ENCODE measurements at regions not wholly inside any gene's neighbourhood (a gene's known extent, or its start where the extent isn't known, plus 50 kb on each side); places are given as distances from the start of the nearest gene placed in this dataset.

GRCh38 chr1:223014142-223014873 is 128.7 kb downstream of the TLR5 start:
- no peak for TF ChIP-seq CTCF (IDR thresholded peaks at IDR 0.05)
- TF ChIP-seq POLR2AphosphoS5 (IDR thresholded peaks at IDR 0.05; ENCODE audit: low read depth, low read length), result no peak
- TF ChIP-seq TEAD4 (IDR thresholded peaks at IDR 0.05; ENCODE audit: borderline replicate concordance, insufficient read depth), result no peak
- TF ChIP-seq NRF1 (IDR thresholded peaks at IDR 0.05; ENCODE audit: low read depth, low read length), result no peak
- no peak for TF ChIP-seq ZBTB33 (IDR thresholded peaks at IDR 0.05; ENCODE audit: borderline replicate concordance, low read depth)
- TF ChIP-seq RFX5 (IDR thresholded peaks at IDR 0.05; ENCODE audit: low read length), result no peak
- TF ChIP-seq EZH2phosphoT487 (IDR thresholded peaks at IDR 0.05; ENCODE audit: borderline replicate concordance, low read depth), result no peak
- TF ChIP-seq RXRA (IDR thresholded peaks at IDR 0.05; ENCODE audit: borderline replicate concordance, low read depth), result no peak
- no peak for TF ChIP-seq REST (IDR thresholded peaks at IDR 0.05; ENCODE audit: low read depth, low read length)
- no peak for TF ChIP-seq FOXM1 (IDR thresholded peaks at IDR 0.05; ENCODE audit: low read depth)
- no peak for TF ChIP-seq JUND (IDR thresholded peaks at IDR 0.05)
- TF ChIP-seq CHD2 (IDR thresholded peaks at IDR 0.05; ENCODE audit: low read length, partially characterized antibody), result no peak
- TF ChIP-seq RCOR1 (IDR thresholded peaks at IDR 0.05; ENCODE audit: low read length), result no peak
